Transverse colon (tissue), 4 donors: ENCODE measurements at regions not wholly inside any gene's neighbourhood (a gene's known extent, or its start where the extent isn't known, plus 50 kb on each side); places are given as distances from the start of the nearest gene placed in this dataset.

Experiments used
- DNase-seq: peaks from one replicate; pipeline ENCODE4 v3.0.0-alpha.2; 2019
- H3K27ac ChIP-seq, 4 donors: fragments of 200-600 bp; sonication (generic); 2 replicates each; pipeline ENCODE4 v1.5.1; 2016 to 2018; ENCODE audit warnings: inconsistent platforms in 4 of 4
- H3K27me3 ChIP-seq: fragments of 200-600 bp; sonication (generic); 2 replicates; pipeline ENCODE4 v1.5.1; 2017; ENCODE audit warnings: inconsistent platforms
- H3K36me3 ChIP-seq, 4 donors: fragments of 200-600 bp; sonication (generic); 2 replicates each; pipeline ENCODE4 v1.5.1; 2017 to 2019; ENCODE audit warnings: inconsistent platforms in 4 of 4
- H3K4me1 ChIP-seq, 4 donors: fragments of 200-600 bp; sonication (generic); 2 replicates each; pipeline ENCODE4 v1.5.1; 2017 to 2020; ENCODE audit warnings: inconsistent platforms in 4 of 4
- H3K4me3 ChIP-seq, 4 donors: fragments of 200-600 bp; sonication (generic); 1 replicate in 1 of 4; 2 replicates in 3 of 4; pipeline versions ENCODE4 v1.5.1 to v1.6.1; 2017 to 2019; ENCODE audit warnings: inconsistent platforms in 4 of 4
- H3K9me3 ChIP-seq, 2 donors: fragments of 200-600 bp; sonication (generic); 2 replicates each; pipeline ENCODE4 v1.5.1; 2017 to 2019; ENCODE audit warnings: inconsistent platforms in 2 of 2
- CTCF ChIP-seq, 5 experiments: fragments of 200-600 bp in 3 of 5; fragments of 450-650 bp in 2 of 5; sonication (generic) in 3 of 5; IDR thresholded peaks; 1 replicate in 2 of 5; 2 replicates in 3 of 5; pipeline ENCODE4 v1.5.1; 2016 to 2017; ENCODE audit warnings: antibody characterized with exemption in 5 of 5, inconsistent platforms in 3 of 5, mild to moderate bottlenecking in 2 of 5, moderate library complexity in 1 of 5
- EP300 ChIP-seq: sonication (generic); formaldehyde crosslinking; IDR thresholded peaks from one replicate; pipeline ENCODE4 v1.6.1; 2017; ENCODE audit warnings: antibody characterized with exemption, low read depth
- POLR2A ChIP-seq: fragments of 450-650 bp; IDR thresholded peaks from one replicate; pipeline ENCODE4 v1.6.1; 2016; ENCODE audit warnings: antibody characterized with exemption, mild to moderate bottlenecking, moderate library complexity
- POLR2AphosphoS5 ChIP-seq, 3 donors: sonication (generic); formaldehyde crosslinking; IDR thresholded peaks; one replicate each; pipeline ENCODE4 v1.6.1; 2016; ENCODE audit warnings: antibody characterized with exemption in 3 of 3
- WGBS, 2 donors: methylation state at CpG; one replicate each; pipeline ENCODE4 v1.1.5; 2018; ENCODE audit warnings: low coverage in 1 of 2; 5-methylcytosine and 5-hydroxymethylcytosine counted together
- in situ Hi-C, 4 donors: fragments of 200-750 bp; cut with MboI; loops; one replicate each; pipeline versions ENCODE4 v1.15.0 to v1.15.1; 2017; ENCODE audit warnings: low sequenced_read_pairs in 3 of 4, low pct_ligation_motif_present in 1 of 4, low pct_unique_long_range_greater_than_20kb in 1 of 4
- intact Hi-C: fragments of 100-400 bp; cut with DNase I; formaldehyde crosslinking; loops from one replicate; pipeline ENCODE4 v1.15.1; 2023; ENCODE audit warnings: low total_unique reads

- no peaks in the 10 kb centered on the region for H3K27me3 ChIP-seq
- H3K27ac ChIP-seq: no peak overlapping the region
- H3K36me3 ChIP-seq: no peaks in the 10 kb centered on the region
- H3K9me3 ChIP-seq: no peaks in the 10 kb centered on the region
- intact Hi-C loops: no loop called here
- H3K4me1 ChIP-seq: no peaks in the 10 kb centered on the region
- no peak for DNase-seq
- no peak overlapping the region for H3K4me3 ChIP-seq
- WGBS, 2 donors: 74 to 84% methylated on average over 5 of the region's 5 CpGs
- TF ChIP-seq CTCF (IDR thresholded peaks at IDR 0.05) (no peak), POLR2A (no peak), EP300 (no peak), POLR2AphosphoS5 (IDR thresholded peaks at IDR 0.05) (no peak)
- in situ Hi-C loops: no loop called here
These were observed 85.3 kb downstream of the LEPR start for GRCh38 chr1:65505547-65506300.

- WGBS, 2 donors: 39 to 67% methylated on average over 2 of the region's 2 CpGs
These were observed 87.6 kb downstream of the LEPR start for GRCh38 chr1:65508051-65508450.

GRCh38 chr1:65509912-65510680 lies 89.6 kb downstream of the LEPR start:
- H3K4me1 ChIP-seq: no peaks in the 10 kb centered on the region
- no peaks in the 10 kb centered on the region for H3K36me3 ChIP-seq
- intact Hi-C loops: no loop called here
- H3K27ac ChIP-seq: no peak overlapping the region
- H3K27me3 ChIP-seq: no peaks in the 10 kb centered on the region
- in situ Hi-C loops: no loop called here
- no peak for DNase-seq
- no peak overlapping the region for H3K4me3 ChIP-seq
- TF ChIP-seq POLR2AphosphoS5 (IDR thresholded peaks at IDR 0.05) (no peak), POLR2A (no peak), CTCF (IDR thresholded peaks at IDR 0.05) (no peak), EP300 (no peak)
- WGBS, 2 donors: 61 to 79% methylated on average over 5 of the region's 5 CpGs
- H3K9me3 ChIP-seq: no peaks in the 10 kb centered on the region

More at GRCh38 chr1:65508051-65508450, 87.6 kb downstream of the LEPR start:
- H3K36me3 ChIP-seq: no peaks in the 10 kb centered on the region
- TF ChIP-seq POLR2AphosphoS5 (IDR thresholded peaks at IDR 0.05) (no peak), EP300 (no peak), CTCF (IDR thresholded peaks at IDR 0.05) (no peak), POLR2A (no peak)
- H3K9me3 ChIP-seq: no peaks in the 10 kb centered on the region
- H3K27ac ChIP-seq: no peak overlapping the region
- no peak overlapping the region for H3K4me3 ChIP-seq
- H3K27me3 ChIP-seq: no peaks in the 10 kb centered on the region
- in situ Hi-C loops: no loop called here
- intact Hi-C loops: no loop called here
- no peak for DNase-seq
- no peaks in the 10 kb centered on the region for H3K4me1 ChIP-seq

- DNase-seq: no peak
- H3K27ac ChIP-seq: no peak overlapping the region
- in situ Hi-C loops: no loop called here
- no peaks in the 10 kb centered on the region for H3K4me1 ChIP-seq
- H3K27me3 ChIP-seq: no peaks in the 10 kb centered on the region
- intact Hi-C loops: no loop called here
- no peaks in the 10 kb centered on the region for H3K9me3 ChIP-seq
- H3K36me3 ChIP-seq: no peaks in the 10 kb centered on the region
- H3K4me3 ChIP-seq: no peak overlapping the region
- 78% methylated on average over 1 of the region's 1 CpG; no CpG with 5 or more reads in 1 of the 2 donors for WGBS, 2 donors
- TF ChIP-seq EP300: no peak
- no peak for TF ChIP-seq POLR2A
- TF ChIP-seq POLR2AphosphoS5 (IDR thresholded peaks at IDR 0.05): no peak
- no peak for TF ChIP-seq CTCF (IDR thresholded peaks at IDR 0.05)
These were observed 90.5 kb downstream of the LEPR start for GRCh38 chr1:65510961-65511360.
